ENCODE measurements at regions not wholly inside any gene's neighbourhood (a gene's known extent, or its start where the extent isn't known, plus 50 kb on each side); places are given as distances from the start of the nearest gene placed in this dataset.

DNA sequence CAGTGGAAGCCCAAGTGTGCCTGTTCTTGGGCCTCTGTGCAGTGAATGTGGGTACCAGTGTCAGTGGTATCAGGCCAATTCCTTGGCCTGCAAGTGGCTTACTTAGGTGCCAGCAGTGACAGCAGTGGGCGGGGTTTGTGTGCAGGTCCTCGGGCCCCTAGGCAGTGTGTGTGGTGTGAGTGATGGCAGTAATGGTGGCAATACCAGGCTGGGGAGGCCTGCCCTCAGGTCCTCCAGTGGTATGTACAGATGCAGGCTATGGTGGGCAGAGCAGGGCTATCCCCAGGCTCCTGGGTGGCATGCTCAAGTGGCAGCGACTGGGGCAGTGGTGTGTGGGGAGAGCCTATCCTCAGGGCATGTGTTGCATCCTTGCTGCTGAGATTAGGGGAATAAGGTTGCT, 379.7 kb downstream of the SQOR start:
- Histone ChIP-seq H3K27ac (no peak overlapping the region), H3K4me1 (ENCODE audit: low read depth) (no peaks in the 10 kb centered on the region), H3K9me3 (ENCODE audit: low read depth) (no peaks in the 10 kb centered on the region), H3K27me3 (no peaks in the 10 kb centered on the region), H3K4me3 (no peak overlapping the region), H3K36me3 (no peaks in the 10 kb centered on the region)
- DNase-seq (ENCODE audit: low read depth in 1 of 2, low spot score in 1 of 2), result no peak
- TF ChIP-seq, protein P1, sequence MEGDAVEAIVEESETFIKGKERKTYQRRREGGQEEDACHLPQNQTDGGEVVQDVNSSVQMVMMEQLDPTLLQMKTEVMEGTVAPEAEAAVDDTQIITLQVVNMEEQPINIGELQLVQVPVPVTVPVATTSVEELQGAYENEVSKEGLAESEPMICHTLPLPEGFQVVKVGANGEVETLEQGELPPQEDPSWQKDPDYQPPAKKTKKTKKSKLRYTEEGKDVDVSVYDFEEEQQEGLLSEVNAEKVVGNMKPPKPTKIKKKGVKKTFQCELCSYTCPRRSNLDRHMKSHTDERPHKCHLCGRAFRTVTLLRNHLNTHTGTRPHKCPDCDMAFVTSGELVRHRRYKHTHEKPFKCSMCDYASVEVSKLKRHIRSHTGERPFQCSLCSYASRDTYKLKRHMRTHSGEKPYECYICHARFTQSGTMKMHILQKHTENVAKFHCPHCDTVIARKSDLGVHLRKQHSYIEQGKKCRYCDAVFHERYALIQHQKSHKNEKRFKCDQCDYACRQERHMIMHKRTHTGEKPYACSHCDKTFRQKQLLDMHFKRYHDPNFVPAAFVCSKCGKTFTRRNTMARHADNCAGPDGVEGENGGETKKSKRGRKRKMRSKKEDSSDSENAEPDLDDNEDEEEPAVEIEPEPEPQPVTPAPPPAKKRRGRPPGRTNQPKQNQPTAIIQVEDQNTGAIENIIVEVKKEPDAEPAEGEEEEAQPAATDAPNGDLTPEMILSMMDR (IDR thresholded peaks at IDR 0.05; ENCODE audit: low read depth, low read length), result no peak

DNA sequence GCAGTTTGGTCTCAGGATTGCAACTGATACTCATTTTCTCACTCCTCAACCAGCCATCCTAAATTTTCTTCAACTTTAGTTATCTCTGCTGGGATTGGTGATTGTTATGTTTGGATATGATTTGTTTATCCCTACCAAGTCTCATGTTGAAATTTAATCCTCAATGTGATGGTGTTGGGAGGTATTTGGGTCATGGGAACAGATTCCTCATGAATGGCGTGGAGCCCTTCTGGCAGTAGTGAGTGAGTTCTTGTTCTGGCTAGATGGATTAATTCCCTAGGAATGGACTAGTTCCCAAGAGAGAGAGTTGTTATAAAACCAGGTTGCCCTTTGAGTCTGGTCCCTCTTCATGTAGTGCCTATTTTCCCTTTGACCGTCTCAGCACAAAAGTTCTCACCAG, 399.9 kb downstream of the SQOR start:
- Histone ChIP-seq H3K9me3 (ENCODE audit: low read depth) (no peaks in the 10 kb centered on the region), H3K4me3 (no peak overlapping the region), H3K36me3 (no peaks in the 10 kb centered on the region), H3K4me1 (ENCODE audit: low read depth) (no peaks in the 10 kb centered on the region), H3K27ac (no peak overlapping the region), H3K27me3 (no peaks in the 10 kb centered on the region)
- DNase-seq (ENCODE audit: low read depth in 1 of 2, low spot score in 1 of 2), result no peak
- TF ChIP-seq, protein P1 (IDR thresholded peaks at IDR 0.05; ENCODE audit: low read depth, low read length), result no peak

DNA sequence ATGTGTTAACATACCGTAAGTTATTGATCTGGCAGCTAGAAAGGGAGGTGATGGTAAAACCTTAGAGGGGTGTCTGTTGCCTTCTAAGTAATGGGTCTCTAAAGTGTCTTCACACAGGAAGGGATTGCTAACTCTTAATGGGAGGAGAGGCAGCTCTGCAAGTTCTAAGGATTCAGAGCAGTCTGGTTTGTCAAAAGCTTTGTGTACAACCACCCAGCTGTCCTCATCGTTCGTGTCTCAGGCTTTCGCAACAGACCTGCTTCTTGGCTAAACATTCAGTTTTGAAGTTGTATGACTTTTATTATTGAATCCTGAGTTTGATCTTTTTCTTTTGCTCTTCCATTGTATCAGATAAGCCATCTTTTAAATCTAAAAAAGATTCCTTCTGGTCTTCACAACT, 404.9 kb downstream of the SQOR start:
- Histone ChIP-seq H3K4me3 (no peak overlapping the region), H3K27ac (no peak overlapping the region), H3K36me3 (no peaks in the 10 kb centered on the region), H3K4me1 (ENCODE audit: low read depth) (no peaks in the 10 kb centered on the region), H3K27me3 (no peaks in the 10 kb centered on the region), H3K9me3 (ENCODE audit: low read depth) (no peaks in the 10 kb centered on the region)
- TF ChIP-seq, protein P1 (IDR thresholded peaks at IDR 0.05; ENCODE audit: low read depth, low read length), result no peak
- DNase-seq (ENCODE audit: low read depth in 1 of 2, low spot score in 1 of 2), result no peak

DNA sequence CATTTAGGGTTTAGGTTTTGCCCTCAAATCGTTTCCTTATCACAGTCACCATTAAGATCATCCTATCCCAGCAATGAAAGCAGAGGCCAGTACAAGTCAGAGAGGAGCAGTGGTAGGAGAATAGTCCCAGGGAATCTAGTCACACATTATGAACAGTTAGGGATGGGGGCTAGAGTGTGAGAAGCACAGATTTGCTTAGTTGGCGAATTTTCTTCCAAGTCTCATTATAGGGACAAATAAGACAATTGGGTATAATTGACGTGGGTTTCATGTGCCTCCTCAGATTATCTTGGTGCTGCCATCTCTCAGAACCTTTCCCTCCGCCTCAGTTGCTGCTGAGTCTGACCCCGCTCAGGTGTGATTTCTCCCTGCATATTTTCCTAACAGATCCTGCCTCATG, 407.1 kb downstream of the SQOR start:
- H3K4me3 ChIP-seq, result no peak overlapping the region
- no peak overlapping the region for H3K27ac ChIP-seq
- DNase-seq (ENCODE audit: low read depth in 1 of 2, low spot score in 1 of 2), result no peak
- TF ChIP-seq, protein P1 (IDR thresholded peaks at IDR 0.05; ENCODE audit: low read depth, low read length), result no peak
- no peaks in the 10 kb centered on the region for H3K9me3 ChIP-seq (ENCODE audit: low read depth)
- H3K36me3 ChIP-seq, result no peaks in the 10 kb centered on the region
- H3K27me3 ChIP-seq, result no peaks in the 10 kb centered on the region
- no peaks in the 10 kb centered on the region for H3K4me1 ChIP-seq (ENCODE audit: low read depth)

DNA sequence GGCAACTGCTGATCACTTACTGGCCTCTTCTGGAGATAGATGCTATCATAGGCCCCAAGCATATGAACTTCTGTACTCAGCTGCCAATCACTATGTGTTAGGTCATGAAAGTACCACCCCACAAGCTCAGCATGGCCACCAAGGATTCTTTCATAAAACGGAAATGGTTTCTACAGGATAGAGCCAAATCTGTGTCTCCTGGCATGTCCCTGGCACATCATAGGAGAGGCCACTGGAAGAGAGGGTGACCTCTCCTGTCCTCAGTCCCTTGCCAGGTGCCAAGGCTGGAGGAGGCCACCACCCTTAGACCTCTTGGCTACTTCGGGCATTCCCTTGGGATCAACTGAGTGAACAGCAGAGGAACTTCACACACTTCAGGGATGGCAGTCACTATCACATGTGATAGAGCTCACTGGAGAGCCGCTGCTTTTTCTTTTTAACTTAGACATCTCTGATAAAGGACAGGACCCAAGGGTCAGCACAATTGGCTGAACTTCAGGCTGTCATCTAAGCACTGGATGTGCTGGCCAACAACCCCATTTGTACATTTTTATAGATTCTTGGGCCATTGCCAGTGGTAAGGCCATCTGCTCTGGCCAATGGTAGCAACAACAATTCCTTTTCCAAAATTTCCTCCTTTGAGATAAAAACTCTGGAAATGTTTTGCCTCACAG, 425.2 kb downstream of the SQOR start:
- no peaks in the 10 kb centered on the region for H3K36me3 ChIP-seq
- no peaks in the 10 kb centered on the region for H3K27me3 ChIP-seq
- H3K4me1 ChIP-seq (ENCODE audit: low read depth), result no peaks in the 10 kb centered on the region
- no peaks in the 10 kb centered on the region for H3K9me3 ChIP-seq (ENCODE audit: low read depth)
- DNase-seq (ENCODE audit: low read depth in 1 of 2, low spot score in 1 of 2), result no peak
- H3K27ac ChIP-seq, result no peak overlapping the region
- no peak overlapping the region for H3K4me3 ChIP-seq
- TF ChIP-seq, protein P1 (IDR thresholded peaks at IDR 0.05; ENCODE audit: low read depth, low read length), result no peak
